Eye (tissue), 1 donor: ENCODE measurements at regions not wholly inside any gene's neighbourhood (a gene's known extent, or its start where the extent isn't known, plus 50 kb on each side); places are given as distances from the start of the nearest gene placed in this dataset.
"Not testable (repeated sequence)": the region's sequence is repeated elsewhere in the genome, so short reads cannot be mapped to it uniquely, and the experiment has no call there.

Experiments used
- DNase-seq: peaks from one replicate; pipeline ENCODE4 v3.0.0-alpha.2; 2015

DNA sequence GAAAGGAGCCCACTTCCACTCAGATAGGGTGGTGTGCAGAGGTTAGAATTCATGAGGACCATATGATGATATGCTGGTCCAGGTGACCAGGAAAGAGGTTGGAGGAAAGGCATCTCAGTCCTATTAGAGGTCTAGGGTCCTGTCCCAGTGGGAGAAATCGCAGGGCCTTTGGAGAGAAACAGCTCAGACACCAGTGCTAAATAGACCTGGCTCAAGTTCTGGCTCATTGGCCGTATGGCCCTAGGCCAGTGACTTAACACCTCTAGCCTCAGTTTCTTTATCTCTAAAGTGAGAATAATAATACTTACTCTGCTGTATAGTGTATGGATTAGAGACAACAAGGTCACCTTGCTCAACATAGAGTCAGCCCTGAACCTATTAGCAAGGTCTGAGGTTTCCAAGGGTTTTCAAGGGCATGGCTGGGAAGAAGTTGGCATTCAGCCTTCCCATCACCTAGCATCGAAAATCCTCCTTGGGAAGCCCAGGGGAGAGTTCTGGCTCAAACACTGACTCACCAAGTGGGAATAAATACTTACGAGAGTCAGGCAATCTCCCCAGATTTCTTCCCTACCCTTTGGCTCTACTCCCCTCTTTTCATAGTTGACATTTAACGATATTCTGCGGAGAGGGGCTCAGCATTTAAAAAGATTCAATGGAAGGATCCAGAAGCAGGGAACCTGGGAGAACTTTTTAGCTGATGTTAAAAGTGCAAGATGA lies 473.1 kb upstream of the PODXL start:
- DNase-seq = no peak

- no peak for DNase-seq
Measured at GRCh38 chr7:132028144-132028920, 471.9 kb upstream of the PODXL start.

DNA sequence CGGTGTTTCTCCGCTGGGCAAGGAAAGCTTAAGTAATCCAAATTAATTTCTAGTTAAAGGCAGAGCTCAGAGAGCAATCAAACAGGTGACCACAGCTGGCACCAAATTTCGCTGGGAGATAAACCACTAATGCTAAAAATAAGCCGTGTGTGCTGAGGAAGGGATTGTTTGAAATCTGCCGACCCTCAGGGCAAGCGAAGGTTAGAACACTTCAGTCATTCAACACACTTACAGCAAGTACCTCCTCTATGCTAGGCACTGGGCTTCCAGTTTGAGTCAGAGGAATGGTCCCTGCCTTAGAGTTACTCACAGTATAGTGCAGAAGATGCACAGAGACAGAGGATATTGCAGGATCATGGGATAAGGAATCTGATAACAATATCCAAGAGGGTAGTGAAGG lies 467.9 kb upstream of the PODXL start:
- DNase-seq = no peak

- DNase-seq = no peak
Measured at GRCh38 chr7:132023466-132023865, 467.0 kb upstream of the PODXL start.

DNA sequence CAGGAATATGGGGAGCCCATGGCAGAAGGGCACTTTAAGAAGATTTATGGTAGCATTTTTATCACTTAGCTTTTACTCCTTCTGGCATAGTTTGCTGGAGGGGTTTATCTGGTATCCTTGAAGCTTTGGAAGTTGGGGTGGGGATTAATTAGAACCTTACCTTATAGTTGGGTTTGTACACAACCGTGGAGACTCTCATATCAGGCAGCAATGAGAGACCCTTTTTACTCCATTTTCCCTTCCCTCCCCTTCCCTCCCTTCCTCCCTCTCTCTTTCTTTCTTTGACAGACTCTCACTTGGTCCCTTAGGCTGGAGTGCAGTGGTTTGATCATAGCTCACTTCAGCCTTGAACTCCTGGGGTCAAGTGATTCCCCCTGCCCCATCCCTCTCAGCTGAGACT lies 465.8 kb upstream of the PODXL start:
- no peak for DNase-seq

DNA sequence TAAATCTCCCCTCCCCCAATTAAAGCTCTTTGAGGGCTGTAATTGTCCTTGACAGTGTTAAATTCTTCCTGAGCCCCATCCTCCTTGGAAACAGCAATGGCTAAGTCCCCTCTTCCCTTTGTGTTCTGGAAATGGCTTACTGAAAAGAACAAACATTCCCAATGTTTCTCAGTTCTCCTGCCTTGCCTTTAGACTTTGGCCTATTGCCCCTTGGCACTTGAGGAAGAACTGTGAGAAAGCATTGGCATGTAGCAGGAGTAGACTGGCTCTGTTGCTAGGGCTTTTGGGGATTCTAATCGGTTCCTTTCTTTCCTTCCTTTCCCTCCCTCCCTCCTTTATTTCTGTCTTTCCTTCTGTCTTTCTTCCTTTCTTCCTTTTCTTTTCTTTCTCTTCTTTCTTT lies 463.3 kb upstream of the PODXL start:
- no peak for DNase-seq

DNA sequence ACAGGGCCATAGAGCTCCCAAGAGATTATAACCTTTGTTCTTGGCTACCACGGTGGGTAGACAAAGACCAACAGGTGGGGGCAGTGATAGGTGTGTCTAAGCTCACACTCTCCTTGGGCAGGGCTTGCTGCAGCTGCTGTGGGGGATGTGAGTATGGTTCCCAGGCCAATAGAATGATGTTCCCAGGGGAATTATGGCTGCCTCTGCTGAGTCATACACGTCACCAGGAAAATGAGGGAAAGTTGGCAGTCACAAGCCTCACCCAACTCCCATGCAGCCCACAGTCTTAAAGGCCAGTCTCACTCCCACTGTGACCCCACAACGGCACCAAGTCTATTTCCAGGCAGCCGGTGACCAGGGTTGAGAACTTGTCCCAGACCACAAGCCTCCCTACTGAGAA lies 453.4 kb upstream of the PODXL start:
- DNase-seq = no peak

DNA sequence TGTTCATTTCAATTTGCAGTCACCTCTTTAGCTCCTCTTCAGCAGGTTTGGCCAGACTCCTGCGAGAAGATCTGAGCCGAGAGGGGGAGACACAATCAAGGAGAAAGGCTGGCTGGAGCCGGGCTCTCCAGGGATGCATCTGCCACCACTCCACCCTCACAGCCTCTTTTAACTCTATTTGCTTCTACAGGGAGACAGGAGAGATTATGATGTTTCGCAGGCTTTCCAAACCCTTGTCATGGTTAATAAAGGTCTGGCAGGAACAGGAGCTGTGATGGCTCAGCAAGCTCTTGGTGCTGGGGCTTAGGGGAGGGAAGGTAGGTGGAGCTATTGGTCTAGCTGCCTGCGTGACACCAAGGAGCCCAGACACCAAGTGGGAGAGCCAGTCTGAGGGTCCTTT lies 448.1 kb upstream of the PODXL start:
- peak; percentile 62 for DNase-seq

DNA sequence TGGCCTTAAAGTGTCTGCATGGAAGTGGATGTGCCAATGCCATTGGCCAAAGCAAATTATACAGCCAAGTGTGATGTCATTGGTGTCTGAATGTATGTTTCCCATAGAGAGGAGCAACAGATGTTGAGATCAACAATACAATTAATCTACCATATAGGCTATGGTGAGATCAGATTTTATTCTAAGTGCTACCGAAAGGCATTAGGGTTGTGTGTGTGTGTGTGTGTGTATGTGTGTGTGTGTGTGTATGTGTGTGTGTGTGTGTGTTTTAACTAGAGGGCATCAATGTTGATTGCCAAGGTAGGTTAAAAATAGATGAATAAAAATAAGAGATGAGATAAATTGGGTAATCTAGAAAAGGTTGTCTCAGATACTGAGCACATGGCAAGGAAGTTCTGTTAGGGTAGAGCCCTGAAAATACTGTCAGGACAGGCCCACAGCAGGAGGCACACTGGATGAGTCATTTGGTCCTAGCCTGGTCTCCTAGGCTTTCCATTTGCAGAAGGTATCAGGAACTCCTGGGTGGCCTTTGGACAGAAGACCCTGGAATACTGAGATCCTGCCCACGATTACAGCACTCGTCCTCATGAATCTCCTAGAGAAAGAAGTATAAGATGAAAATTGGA lies 446.0 kb upstream of the PODXL start:
- DNase-seq = no peak

DNA sequence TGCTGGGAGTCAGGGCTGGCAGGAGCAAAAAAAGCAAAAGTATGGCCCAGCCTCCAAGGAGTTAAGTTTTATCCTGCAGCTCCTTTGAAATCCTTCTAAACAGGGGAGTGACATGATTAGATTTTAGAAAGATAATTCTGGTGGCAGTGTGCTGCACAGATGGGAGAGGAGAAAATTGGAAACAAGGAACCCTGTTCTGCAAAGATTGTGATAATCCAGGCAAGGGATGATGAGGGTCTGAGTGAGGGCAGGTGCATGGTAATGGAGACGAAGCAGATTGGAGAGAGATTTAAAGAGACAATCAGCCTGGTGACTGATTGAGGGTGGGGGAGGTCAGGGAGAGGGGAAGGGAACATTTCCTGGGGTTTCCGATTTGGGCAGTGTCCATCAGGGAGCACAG lies 444.7 kb upstream of the PODXL start:
- no peak for DNase-seq

DNA sequence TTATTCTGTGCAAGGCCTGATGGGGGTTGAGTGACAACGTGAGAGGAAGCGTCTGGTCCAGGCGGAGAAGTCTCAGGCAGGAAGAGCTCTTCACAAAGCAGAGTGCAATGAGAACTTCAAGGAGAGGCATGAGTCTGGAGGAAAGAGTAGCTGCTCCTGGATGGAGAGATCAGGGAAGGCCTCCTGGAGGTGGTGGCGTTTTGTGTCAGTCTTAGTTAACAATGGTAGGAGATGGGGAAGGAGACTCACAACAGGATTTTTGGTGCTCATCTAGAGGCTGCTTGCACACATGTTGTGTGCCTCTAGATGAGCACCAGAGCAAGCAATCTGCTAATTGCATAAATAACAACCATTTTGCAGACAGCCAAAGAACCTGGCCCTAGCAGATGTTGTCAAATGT lies 442.8 kb upstream of the PODXL start:
- no peak for DNase-seq

DNA sequence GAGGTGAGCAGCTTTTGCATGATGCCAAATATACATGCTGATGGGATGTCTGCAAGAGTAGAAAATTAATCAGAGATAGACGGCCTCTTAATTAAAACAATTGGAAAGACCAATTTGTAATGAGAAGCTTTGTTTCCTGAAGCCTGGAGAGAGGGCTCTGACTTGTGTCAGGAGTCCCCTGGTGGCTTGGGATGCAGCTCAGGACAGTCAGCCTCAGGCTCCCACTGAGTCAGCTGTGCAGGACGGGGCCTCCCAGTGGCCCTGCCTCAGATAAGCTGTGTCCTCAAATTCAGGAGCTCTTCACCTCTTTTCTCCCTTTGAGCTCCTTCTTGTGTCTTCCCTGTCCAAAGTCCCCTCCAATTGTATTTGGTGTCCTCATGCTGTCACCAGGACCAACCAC lies 438.9 kb upstream of the PODXL start:
- no peak for DNase-seq

DNA sequence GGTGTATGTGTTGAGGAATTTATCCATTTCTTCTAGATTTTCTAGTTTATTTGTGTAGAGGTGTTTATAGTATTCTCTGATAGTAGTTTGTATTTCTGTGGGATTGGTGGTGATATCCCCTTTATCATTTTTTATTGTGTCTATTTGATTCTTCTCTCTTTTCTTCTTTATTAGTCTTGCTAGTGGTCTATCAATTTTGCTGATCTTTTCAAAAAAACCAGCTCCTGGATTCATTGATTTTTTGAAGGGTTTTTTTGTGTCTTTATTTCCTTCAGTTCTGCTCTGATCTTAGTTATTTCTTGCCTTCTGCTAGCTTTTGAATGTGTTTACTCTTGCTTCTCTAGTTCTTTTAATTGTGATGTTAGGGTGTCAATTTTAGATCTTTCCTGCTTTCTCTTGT lies 424.6 kb upstream of the PODXL start:
- not testable (repeated sequence) for DNase-seq

GRCh38 chr7:131978118-131978517 lies 421.7 kb upstream of the PODXL start:
- not testable (repeated sequence) for DNase-seq

DNA sequence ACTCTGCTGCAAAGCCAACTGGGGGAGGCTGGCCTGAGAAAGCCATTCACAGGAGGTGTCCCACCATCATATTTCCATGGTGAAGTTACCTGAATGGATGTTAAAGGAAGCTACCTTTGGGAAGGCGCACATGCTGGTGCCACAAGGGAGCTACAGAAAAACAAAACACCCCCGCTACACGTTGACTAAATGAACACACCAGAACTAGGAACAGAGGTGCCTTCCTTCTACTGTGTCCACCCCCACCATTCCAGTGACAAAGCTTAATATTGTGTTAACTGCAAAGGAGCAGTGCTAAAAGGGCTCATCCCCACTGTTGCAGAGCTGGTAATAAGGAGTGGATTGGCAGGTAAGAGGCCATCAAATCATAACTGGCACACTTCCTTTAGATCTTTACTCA lies 420.0 kb upstream of the PODXL start:
- DNase-seq = no peak

GRCh38 chr7:131974671-131975070 lies 418.2 kb upstream of the PODXL start:
- no peak for DNase-seq

GRCh38 chr7:131972251-131972650 lies 415.8 kb upstream of the PODXL start:
- DNase-seq = no peak

DNA sequence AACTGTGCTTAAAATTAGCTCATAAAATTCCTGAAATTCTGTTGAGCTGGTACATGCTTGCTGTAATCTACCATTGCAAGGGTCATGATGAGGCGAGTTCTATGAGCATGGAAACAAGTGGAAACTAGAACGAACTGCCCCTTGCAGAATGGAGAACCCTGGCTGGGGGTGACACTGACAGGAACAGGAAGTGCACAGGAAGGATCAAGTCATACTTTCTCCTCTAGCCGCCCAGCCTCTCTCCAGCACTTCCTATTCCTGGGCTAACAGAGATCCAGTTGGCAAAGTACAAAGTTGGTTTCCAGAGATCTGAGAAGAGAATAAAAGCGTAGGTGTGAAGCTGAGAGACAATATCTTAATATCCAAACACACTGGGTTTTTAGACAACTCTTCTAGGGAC lies 414.2 kb upstream of the PODXL start:
- no peak for DNase-seq

- DNase-seq = no peak
Measured at GRCh38 chr7:131969560-131969959, 413.1 kb upstream of the PODXL start.

DNA sequence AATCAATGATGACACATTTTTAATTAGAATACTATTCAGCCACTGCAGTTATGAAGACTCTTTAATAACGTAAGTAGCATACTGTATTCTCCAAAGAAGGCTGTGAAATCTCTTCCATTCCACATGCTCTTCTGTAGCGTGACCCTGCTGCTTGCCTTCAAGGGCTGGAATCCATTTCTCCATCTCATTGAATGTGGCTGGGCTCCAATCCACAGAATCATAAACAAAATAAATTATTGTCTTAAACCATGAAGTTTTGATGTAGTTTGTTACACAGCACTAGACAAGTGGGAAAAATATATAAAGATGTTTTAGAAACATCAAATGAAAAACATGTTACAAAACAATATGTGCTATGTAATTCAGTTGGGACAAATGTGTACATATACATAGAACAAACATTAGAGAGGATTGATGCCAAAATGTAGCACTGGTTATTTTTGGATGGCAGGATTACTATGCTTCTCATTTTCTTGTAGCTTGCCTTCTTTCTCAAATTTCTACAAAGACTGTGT lies 410.8 kb upstream of the PODXL start:
- DNase-seq = peak; percentile 62

DNA sequence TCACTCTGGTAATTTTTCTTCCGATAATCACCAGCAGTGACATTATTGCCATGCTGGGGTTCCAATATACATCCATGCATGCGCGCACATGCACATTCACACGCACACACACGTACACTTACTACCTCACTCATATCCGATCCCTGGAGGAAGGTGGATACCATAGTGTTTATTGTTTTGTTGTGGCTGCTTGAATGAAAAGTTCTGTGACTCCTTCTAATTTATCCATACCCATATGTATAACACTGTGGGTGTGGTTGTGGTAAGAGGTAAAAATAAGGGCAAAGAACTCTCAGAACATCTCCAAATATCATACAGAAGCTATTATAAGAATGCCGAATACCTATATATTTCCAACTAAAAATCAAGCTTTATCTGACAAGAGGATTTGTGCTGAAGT lies 407.8 kb upstream of the PODXL start:
- no peak for DNase-seq

DNA sequence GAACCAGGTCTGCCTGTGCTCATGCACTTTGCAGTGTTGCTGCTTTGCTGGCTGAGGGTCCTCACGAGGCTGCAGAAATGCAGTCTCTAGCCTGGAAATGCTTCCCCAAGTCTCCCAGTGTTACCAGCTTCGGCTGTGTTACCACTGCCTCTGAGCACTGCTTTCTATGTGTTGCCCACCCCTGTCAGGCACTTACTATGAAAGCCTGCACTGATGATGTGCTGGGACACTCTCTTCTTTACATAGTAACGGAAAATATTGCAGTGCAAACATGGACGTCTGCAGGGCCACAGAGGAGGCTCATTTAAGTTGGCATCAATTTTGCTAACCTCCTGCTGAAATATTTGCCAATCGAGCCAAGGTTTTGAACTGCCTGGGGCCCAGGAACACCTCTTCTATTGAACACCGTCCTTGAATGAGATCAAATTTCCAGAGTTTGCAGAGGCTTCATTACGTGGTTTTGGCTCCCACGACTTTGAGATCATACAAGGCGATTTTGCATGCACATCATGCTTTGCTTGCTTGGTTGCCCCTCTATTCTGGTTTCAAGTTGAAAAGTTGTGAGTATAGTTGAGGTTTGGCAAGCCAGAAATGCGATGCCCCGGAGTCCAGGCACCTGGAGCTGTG lies 404.7 kb upstream of the PODXL start:
- DNase-seq = no peak

DNA sequence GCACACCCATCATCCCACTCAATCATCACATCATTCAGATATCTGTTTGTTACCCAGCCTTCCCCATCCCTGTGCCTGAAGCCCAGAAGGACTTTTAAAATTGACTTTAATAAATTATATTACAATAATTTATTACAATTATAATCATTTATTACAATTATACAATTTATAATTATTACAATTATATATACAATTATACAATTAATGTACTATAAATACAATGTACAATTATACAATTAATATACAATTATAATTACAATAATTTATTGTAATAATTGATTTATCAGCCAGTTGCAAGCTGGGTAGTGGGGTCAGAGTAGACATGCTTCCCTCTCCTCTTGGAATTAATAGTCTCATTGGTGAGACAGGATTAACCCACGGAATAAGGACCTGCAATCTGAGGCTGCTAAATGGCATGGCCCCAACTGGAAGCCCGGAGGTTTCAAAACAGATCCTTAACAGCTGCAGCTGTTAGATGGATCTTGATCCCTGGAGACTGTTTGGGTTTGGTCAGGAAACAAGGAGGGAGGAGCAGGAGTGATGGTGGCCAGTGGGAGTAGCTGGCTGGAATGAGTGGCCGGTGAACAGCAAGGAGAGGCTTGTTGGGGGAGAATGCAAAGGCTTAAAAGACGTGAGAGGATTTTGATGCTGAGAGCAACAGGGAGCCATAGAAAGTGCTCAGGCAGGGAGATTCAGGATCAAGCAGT lies 402.8 kb upstream of the PODXL start:
- peak; percentile 60 for DNase-seq
